Endothelial cell of umbilical vein (primary cell): ENCODE measurements at regions not wholly inside any gene's neighbourhood (a gene's known extent, or its start where the extent isn't known, plus 50 kb on each side); places are given as distances from the start of the nearest gene placed in this dataset.

Experiments
- BruUV-seq: library from RNA; stranded (reverse); fragments of 400-500 nt; replicated peaks from 2 replicates; lab custom pipeline; 2021; lab: Mats Ljungman, UMichigan
- CTCF ChIA-PET: fragments of 300-600, 350-600 bp; sonication (Branson Sonifier 250); formaldehyde crosslinking; loops from one replicate; lab custom pipeline; 2021; ENCODE audit warnings: antibody characterized with exemption, inconsistent platforms; lab: Charles Lee
- POLR2A ChIA-PET: fragments of 300-600, 350-600 bp; sonication (Branson Sonifier 250); formaldehyde crosslinking; loops from one replicate; lab custom pipeline; 2021; ENCODE audit warnings: antibody characterized with exemption, inconsistent platforms; lab: Charles Lee
- DNase-seq: peaks from one replicate; pipeline ENCODE4 v3.0.0-alpha.2; 2011; ENCODE audit warnings: low read depth, low spot score
- FAIRE-seq: peaks from 2 replicates; lab custom pipeline; 2011; peaks lifted over from hg19 to GRCh38; lab: Jason Lieb, UNC
- H2AFZ ChIP-seq: 2 replicates; pipeline ENCODE4 v1.6.0; 2012; ENCODE audit warnings: low read depth, low read length, control low read depth, inconsistent platforms
- H3K27ac ChIP-seq: 2 replicates; pipeline ENCODE4 v1.5.1; 2011; ENCODE audit warnings: low read depth, mild to moderate bottlenecking, control low read depth, low read length, moderate library complexity; ENCODE audit not compliant: insufficient read depth
- H3K27me3 ChIP-seq, 2 experiments: 2 replicates each; pipeline versions ENCODE4 v1.6.0 to v1.6.1; 2011; ENCODE audit warnings: low read length in 2 of 2, mixed read lengths in 1 of 2; ENCODE audit not compliant: control insufficient read depth in 2 of 2, insufficient read depth in 2 of 2
- H3K36me3 ChIP-seq, 2 experiments: 2 replicates in 1 of 2; 3 replicates in 1 of 2; pipeline ENCODE4 v1.5.1; 2011; ENCODE audit warnings: low read length in 2 of 2, mild to moderate bottlenecking in 1 of 2, moderate library complexity in 1 of 2; ENCODE audit not compliant: control insufficient read depth in 2 of 2, insufficient read depth in 2 of 2; ENCODE audit errors: extremely low read depth in 1 of 2
- H3K4me1 ChIP-seq: 3 replicates; pipeline ENCODE4 v1.5.1; 2011; ENCODE audit warnings: mild to moderate bottlenecking, low read length; ENCODE audit not compliant: control insufficient read depth, insufficient read depth; ENCODE audit errors: extremely low read depth
- H3K4me2 ChIP-seq: 2 replicates; pipeline ENCODE4 v1.6.1; 2011; ENCODE audit warnings: low read length, control low read depth, mixed read lengths; ENCODE audit not compliant: insufficient read depth
- H3K4me3 ChIP-seq, 3 experiments: fragments of 200-600 bp in 1 of 3; sonication (generic), shearing (Covaris generic) in 1 of 3; replicated peaks in 1 of 3; 2 replicates each; pipeline ENCODE4 v1.5.1; 2011 to 2016; ENCODE audit warnings: control low read depth in 3 of 3, low read length in 3 of 3, mild to moderate bottlenecking in 2 of 3, inconsistent platforms in 1 of 3, low read depth in 1 of 3, moderate library complexity in 1 of 3; ENCODE audit not compliant: insufficient read depth in 1 of 3
- H3K79me2 ChIP-seq: 2 replicates; pipeline ENCODE4 v1.6.0; 2012; ENCODE audit warnings: low read length, inconsistent platforms; ENCODE audit not compliant: control insufficient read depth, insufficient read depth
- H3K9ac ChIP-seq: replicated peaks from 2 replicates; pipeline ENCODE3; 2011; ENCODE audit warnings: low read length, control low read depth; ENCODE audit not compliant: insufficient read depth; ENCODE audit errors: extremely low read depth
- H3K9me1 ChIP-seq: replicated peaks from 3 replicates; pipeline ENCODE4 v1.6.0; 2011; ENCODE audit warnings: mild to moderate bottlenecking, low read length; ENCODE audit not compliant: control insufficient read depth, insufficient read depth; ENCODE audit errors: extremely low read depth
- H3K9me3 ChIP-seq: replicated peaks from 2 replicates; pipeline ENCODE4 v1.5.1; 2012; ENCODE audit warnings: low read length, inconsistent platforms; ENCODE audit not compliant: control insufficient read depth, insufficient read depth
- H4K20me1 ChIP-seq: replicated peaks from 2 replicates; pipeline ENCODE3; 2011; ENCODE audit warnings: mild to moderate bottlenecking, low read length; ENCODE audit not compliant: control insufficient read depth, insufficient read depth; ENCODE audit errors: extremely low read depth
- EZH2 ChIP-seq: IDR thresholded peaks from 2 replicates; pipeline ENCODE4 v1.6.1; 2012; ENCODE audit warnings: borderline replicate concordance, low read depth, mild to moderate bottlenecking, moderate library complexity, low read length, inconsistent platforms; ENCODE audit not compliant: severe bottlenecking
- FOS ChIP-seq: IDR thresholded peaks from 2 replicates; pipeline ENCODE4 v1.6.1; 2011; ENCODE audit warnings: mild to moderate bottlenecking, low read length, moderate library complexity, borderline replicate concordance; ENCODE audit not compliant: insufficient read depth
- GATA2 ChIP-seq: IDR thresholded peaks from 2 replicates; pipeline ENCODE4 v1.7.0; 2011; ENCODE audit warnings: low read depth, mild to moderate bottlenecking, moderate library complexity, mixed read lengths, low read length; ENCODE audit not compliant: insufficient read length, insufficient read depth
- JUN ChIP-seq: IDR thresholded peaks from 2 replicates; pipeline ENCODE4 v1.6.1; 2011; ENCODE audit warnings: borderline replicate concordance, low read depth; ENCODE audit not compliant: insufficient read length, insufficient read depth
- MAX ChIP-seq: IDR thresholded peaks from 2 replicates; pipeline ENCODE4 v1.6.1; 2011; ENCODE audit not compliant: insufficient read depth, insufficient read length
- MYC ChIP-seq: IDR thresholded peaks from one replicate; pipeline ENCODE4 v1.6.1; 2011; ENCODE audit warnings: mild to moderate bottlenecking, low read depth, low read length
- POLR2A ChIP-seq: IDR thresholded peaks from 2 replicates; pipeline ENCODE4 v1.6.1; 2012; ENCODE audit warnings: low read depth, mild to moderate bottlenecking, control low read depth, low read length
- POLR2AphosphoS5 ChIP-seq: IDR thresholded peaks from 2 replicates; pipeline ENCODE4 v1.6.1; 2012; ENCODE audit warnings: low read depth, mild to moderate bottlenecking, control low read depth, low read length, moderate library complexity; ENCODE audit not compliant: insufficient read depth
- dilution Hi-C: fragments of 300-500 bp; cut with MboI; formaldehyde crosslinking; loops from one replicate; pipeline ENCODE4 v1.15.0; 2019; ENCODE audit warnings: low sequenced_read_pairs; ENCODE audit not compliant: extremely low pct_ligation_motif_present
- intact Hi-C: fragments of 100-400 bp; cut with micrococcal nuclease; formaldehyde crosslinking; loops from one replicate; pipeline ENCODE4 v1.10.0; 2022
- TF ChIP-seq, protein P1 (sequence below), 2 donors: IDR thresholded peaks; 1 replicate in 1 of 2; 2 replicates in 1 of 2; pipeline ENCODE4 v1.5.1; 2011; ENCODE audit warnings: low read length in 2 of 2, mild to moderate bottlenecking in 2 of 2, moderate library complexity in 2 of 2, control low read depth in 1 of 2, inconsistent platforms in 1 of 2, low read depth in 1 of 2; ENCODE audit not compliant: insufficient read depth in 1 of 2; ENCODE audit errors: extremely low read depth in 1 of 2

- TF ChIP-seq EZH2 = no peak
- no peak for TF ChIP-seq JUN
- no peak for TF ChIP-seq GATA2
- TF ChIP-seq MAX = no peak
- no peak for TF ChIP-seq POLR2A
- no peak for TF ChIP-seq MYC
- TF ChIP-seq FOS = no peak
- dilution Hi-C loops (no loop called here), intact Hi-C loops (no loop called here)
- Histone ChIP-seq H3K4me3 (no peak overlapping the region), H3K4me2 (no peak overlapping the region), H3K9ac (no peak overlapping the region), H2AFZ (no peak overlapping the region), H3K9me3 (no peaks in the 10 kb centered on the region), H3K9me1 (no peaks in the 10 kb centered on the region), H4K20me1 (no peaks in the 10 kb centered on the region), H3K36me3 (no peaks in the 10 kb centered on the region), H3K79me2 (no peaks in the 10 kb centered on the region), H3K27me3 (peaks cover 2 to 8% of the 10 kb centered on the region in 2 experiments), H3K4me1 (no peaks in the 10 kb centered on the region), H3K27ac (no peak overlapping the region)
- no peak for DNase-seq
- no TSS peak for BruUV-seq
- ChIA-PET POLR2A (no interaction called here), CTCF (no interaction called here)
- FAIRE-seq = no peak
Measured at GRCh38 chr2:173817582-173817981, 147.6 kb downstream of the SP3 start.

DNA sequence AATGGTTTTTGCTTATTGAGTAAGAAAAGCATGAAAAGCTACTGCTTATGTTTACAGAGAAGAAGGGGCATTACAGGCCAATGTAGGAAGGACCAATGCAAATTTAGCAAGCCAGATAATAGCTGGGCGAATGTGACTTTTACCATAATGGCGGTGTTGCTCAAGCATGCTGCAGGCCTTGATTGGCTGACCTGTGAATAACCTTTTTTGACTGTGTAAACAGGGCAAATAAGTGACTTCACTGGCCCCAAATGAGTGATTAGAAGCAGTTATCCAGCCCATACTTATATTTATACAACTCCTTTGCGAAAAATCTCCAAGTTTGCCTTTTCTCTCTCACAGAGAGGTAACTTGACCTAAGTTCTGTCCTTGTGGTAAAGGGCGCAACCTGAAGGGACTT lies 146.9 kb downstream of the SP3 start:
- no TSS peak for BruUV-seq
- no peak overlapping the region for H3K27ac ChIP-seq
- dilution Hi-C loops = no loop called here
- H3K27me3 ChIP-seq = peaks cover 2 to 8% of the 10 kb centered on the region in 2 experiments
- no peaks in the 10 kb centered on the region for H4K20me1 ChIP-seq
- H3K4me3 ChIP-seq = no peak overlapping the region
- CTCF ChIA-PET = no interaction called here
- H3K79me2 ChIP-seq = no peaks in the 10 kb centered on the region
- intact Hi-C loops = no loop called here
- no peaks in the 10 kb centered on the region for H3K36me3 ChIP-seq
- H3K4me1 ChIP-seq = no peaks in the 10 kb centered on the region
- H3K9ac ChIP-seq = no peak overlapping the region
- no peaks in the 10 kb centered on the region for H3K9me1 ChIP-seq
- TF ChIP-seq JUN (no peak), GATA2 (no peak), MAX (no peak), MYC (no peak), EZH2 (no peak), FOS (no peak), POLR2A (no peak), POLR2AphosphoS5 (no peak)
- TF ChIP-seq, protein P1, sequence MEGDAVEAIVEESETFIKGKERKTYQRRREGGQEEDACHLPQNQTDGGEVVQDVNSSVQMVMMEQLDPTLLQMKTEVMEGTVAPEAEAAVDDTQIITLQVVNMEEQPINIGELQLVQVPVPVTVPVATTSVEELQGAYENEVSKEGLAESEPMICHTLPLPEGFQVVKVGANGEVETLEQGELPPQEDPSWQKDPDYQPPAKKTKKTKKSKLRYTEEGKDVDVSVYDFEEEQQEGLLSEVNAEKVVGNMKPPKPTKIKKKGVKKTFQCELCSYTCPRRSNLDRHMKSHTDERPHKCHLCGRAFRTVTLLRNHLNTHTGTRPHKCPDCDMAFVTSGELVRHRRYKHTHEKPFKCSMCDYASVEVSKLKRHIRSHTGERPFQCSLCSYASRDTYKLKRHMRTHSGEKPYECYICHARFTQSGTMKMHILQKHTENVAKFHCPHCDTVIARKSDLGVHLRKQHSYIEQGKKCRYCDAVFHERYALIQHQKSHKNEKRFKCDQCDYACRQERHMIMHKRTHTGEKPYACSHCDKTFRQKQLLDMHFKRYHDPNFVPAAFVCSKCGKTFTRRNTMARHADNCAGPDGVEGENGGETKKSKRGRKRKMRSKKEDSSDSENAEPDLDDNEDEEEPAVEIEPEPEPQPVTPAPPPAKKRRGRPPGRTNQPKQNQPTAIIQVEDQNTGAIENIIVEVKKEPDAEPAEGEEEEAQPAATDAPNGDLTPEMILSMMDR (IDR thresholded peaks at IDR 0.05; ENCODE audit: extremely low read depth in 1 of 2, insufficient read depth in 1 of 2, low read depth in 1 of 2, low read length in 2 of 2) = no peak
- H2AFZ ChIP-seq = no peak overlapping the region
- FAIRE-seq (no peak), DNase-seq (no peak)
- H3K9me3 ChIP-seq = no peaks in the 10 kb centered on the region
- POLR2A ChIA-PET = no interaction called here
- no peak overlapping the region for H3K4me2 ChIP-seq
